ENCODE measurements at regions not wholly inside any gene's neighbourhood (a gene's known extent, or its start where the extent isn't known, plus 50 kb on each side); places are given as distances from the start of the nearest gene placed in this dataset.

- DNase-seq, result no peak
Observed at GRCh38 chr21:16568244-16568643, 838.5 kb downstream of the USP25 start.

- no peak for DNase-seq
Observed at GRCh38 chr21:16568661-16569060, 838.9 kb downstream of the USP25 start.

GRCh38 chr21:16569679-16570078 lies 839.9 kb downstream of the USP25 start:
- no peak for DNase-seq

- DNase-seq, result no peak
Observed at GRCh38 chr21:16570171-16570570, 840.4 kb downstream of the USP25 start.

- no peak for DNase-seq
Observed at GRCh38 chr21:16570856-16571255, 841.1 kb downstream of the USP25 start.

- DNase-seq, result no peak
Observed at GRCh38 chr21:16571594-16571993, 841.8 kb downstream of the USP25 start.

GRCh38 chr21:16572032-16572431 lies 842.2 kb downstream of the USP25 start:
- no peak for DNase-seq

GRCh38 chr21:16573578-16573977 lies 843.8 kb downstream of the USP25 start:
- no peak for DNase-seq

- DNase-seq, result no peak
Observed at GRCh38 chr21:16577975-16578374, 848.2 kb downstream of the USP25 start.

- no peak for DNase-seq
Observed at GRCh38 chr21:16578912-16579311, 849.1 kb downstream of the USP25 start.

GRCh38 chr21:16579538-16579937 lies 849.8 kb downstream of the USP25 start:
- DNase-seq, result no peak

GRCh38 chr21:16580661-16581060 lies 850.9 kb downstream of the USP25 start:
- DNase-seq, result no peak

- no peak for DNase-seq
Observed at GRCh38 chr21:16583556-16583955, 853.8 kb downstream of the USP25 start.

GRCh38 chr21:16584756-16585155 lies 855.0 kb downstream of the USP25 start:
- DNase-seq, result no peak

GRCh38 chr21:16585896-16586295 lies 856.1 kb downstream of the USP25 start:
- no peak for DNase-seq

GRCh38 chr21:16587141-16587581 lies 857.4 kb downstream of the USP25 start:
- DNase-seq, result no peak

GRCh38 chr21:16587681-16588375 lies 858.0 kb downstream of the USP25 start:
- DNase-seq, result no peak

- no peak for DNase-seq
Observed at GRCh38 chr21:16588433-16588860, 858.7 kb downstream of the USP25 start.

- DNase-seq, result no peak
Observed at GRCh38 chr21:16589006-16589898, 859.5 kb downstream of the USP25 start.

GRCh38 chr21:16590186-16590585 lies 860.4 kb downstream of the USP25 start:
- no peak for DNase-seq

- DNase-seq, result no peak
Observed at GRCh38 chr21:16590641-16591292, 861.0 kb downstream of the USP25 start.

- no peak for DNase-seq
Observed at GRCh38 chr21:16592381-16592780, 862.6 kb downstream of the USP25 start.

- DNase-seq, result no peak
Observed at GRCh38 chr21:16594191-16594590, 864.4 kb downstream of the USP25 start.

- no peak for DNase-seq
Observed at GRCh38 chr21:16596369-16596768, 866.6 kb downstream of the USP25 start.

All from effector CD4-positive, alpha-beta T cell (primary cell).